GM21381 (cell line): ENCODE measurements at regions not wholly inside any gene's neighbourhood (a gene's known extent, or its start where the extent isn't known, plus 50 kb on each side); places are given as distances from the start of the nearest gene placed in this dataset.
"Not testable (repeated sequence)": the region's sequence is repeated elsewhere in the genome, so short reads cannot be mapped to it uniquely, and the experiment has no call there.

Source experiments
- ATAC-seq: cut with Tn5 transposase; IDR thresholded peaks from one replicate; pipeline ENCODE4 v1.9.1; 2021; ENCODE audit warnings: mild to moderate bottlenecking, moderate library complexity; ENCODE audit not compliant: unreplicated experiment

- not testable (repeated sequence) for ATAC-seq
Measured at GRCh38 chr16:21487956-21488355, 111.4 kb upstream of the METTL9 start.

GRCh38 chr16:21499046-21499445 lies 100.3 kb upstream of the METTL9 start:
- ATAC-seq: not testable (repeated sequence)

- peak; percentile 45 for ATAC-seq
Measured at GRCh38 chr16:21501223-21501868, 98.0 kb upstream of the METTL9 start.

- peak; percentile 79 for ATAC-seq
Measured at GRCh38 chr16:21501869-21502667, 97.3 kb upstream of the METTL9 start.

GRCh38 chr16:21503574-21503920 lies 95.8 kb upstream of the METTL9 start:
- not testable (repeated sequence) for ATAC-seq

GRCh38 chr16:21503941-21504832 lies 95.2 kb upstream of the METTL9 start:
- ATAC-seq: not testable (repeated sequence)

GRCh38 chr16:21505751-21506520 lies 93.4 kb upstream of the METTL9 start:
- ATAC-seq: not testable (repeated sequence)

GRCh38 chr16:21506857-21507456 lies 92.4 kb upstream of the METTL9 start:
- ATAC-seq: peak; percentile 43

GRCh38 chr16:21507631-21508305 lies 91.6 kb upstream of the METTL9 start:
- not testable (repeated sequence) for ATAC-seq

GRCh38 chr16:21508661-21509436 lies 90.5 kb upstream of the METTL9 start:
- ATAC-seq: not testable (repeated sequence)

GRCh38 chr16:21509437-21510086 lies 89.8 kb upstream of the METTL9 start:
- ATAC-seq: not testable (repeated sequence)

- ATAC-seq: not testable (repeated sequence)
Measured at GRCh38 chr16:21510869-21511255, 88.5 kb upstream of the METTL9 start.

GRCh38 chr16:21511315-21512210 lies 87.8 kb upstream of the METTL9 start:
- not testable (repeated sequence) for ATAC-seq

- not testable (repeated sequence) for ATAC-seq
Measured at GRCh38 chr16:21512280-21513192, 86.8 kb upstream of the METTL9 start.

GRCh38 chr16:21513337-21513741 lies 86.0 kb upstream of the METTL9 start:
- not testable (repeated sequence) for ATAC-seq

- not testable (repeated sequence) for ATAC-seq
Measured at GRCh38 chr16:21513812-21514473, 85.4 kb upstream of the METTL9 start.
